RKO (cell line): ENCODE measurements at regions not wholly inside any gene's neighbourhood (a gene's known extent, or its start where the extent isn't known, plus 50 kb on each side); places are given as distances from the start of the nearest gene placed in this dataset.

Experiments used
- DNase-seq: peaks from one replicate; pipeline ENCODE4 v3.0.0-alpha.2; 2016; ENCODE audit warnings: low spot score

DNA sequence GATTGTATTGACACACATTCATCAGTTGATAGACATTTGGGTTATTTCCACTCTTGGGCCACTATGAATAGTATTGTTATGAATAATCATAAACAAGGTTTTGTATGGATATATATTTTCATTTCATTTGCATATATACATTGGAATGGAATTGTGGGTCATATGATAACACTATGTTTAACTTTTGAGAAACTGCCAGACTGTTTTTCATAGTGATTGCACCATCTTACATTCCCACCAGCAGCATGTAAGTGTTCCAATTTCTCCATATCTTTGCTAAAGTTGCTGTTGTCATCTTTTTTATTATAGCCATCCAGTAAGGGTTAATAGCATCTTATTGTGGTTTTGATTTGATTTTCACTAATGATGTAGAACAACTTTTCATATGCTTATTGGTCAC, 198.5 kb upstream of the PPFIA2 start:
- DNase-seq, result no peak

DNA sequence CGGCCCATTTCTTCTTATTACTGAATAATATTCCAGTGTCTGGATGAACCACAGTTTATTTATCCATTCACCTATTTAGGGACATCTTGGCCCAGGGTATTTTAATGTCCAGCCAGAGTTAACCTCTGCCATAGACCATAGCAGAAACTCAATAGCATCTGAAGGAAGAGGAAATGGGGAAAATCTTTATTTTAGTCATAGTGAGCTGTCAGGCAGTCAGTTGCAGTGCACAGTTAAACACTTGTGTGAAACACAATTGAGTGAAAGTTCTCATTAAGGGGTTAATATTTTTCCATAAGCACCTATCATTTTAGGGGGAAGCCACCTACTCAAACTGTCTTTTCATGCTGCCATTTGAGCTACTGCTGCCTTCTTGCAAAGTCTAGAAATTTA, 197.3 kb upstream of the PPFIA2 start:
- no peak for DNase-seq

DNA sequence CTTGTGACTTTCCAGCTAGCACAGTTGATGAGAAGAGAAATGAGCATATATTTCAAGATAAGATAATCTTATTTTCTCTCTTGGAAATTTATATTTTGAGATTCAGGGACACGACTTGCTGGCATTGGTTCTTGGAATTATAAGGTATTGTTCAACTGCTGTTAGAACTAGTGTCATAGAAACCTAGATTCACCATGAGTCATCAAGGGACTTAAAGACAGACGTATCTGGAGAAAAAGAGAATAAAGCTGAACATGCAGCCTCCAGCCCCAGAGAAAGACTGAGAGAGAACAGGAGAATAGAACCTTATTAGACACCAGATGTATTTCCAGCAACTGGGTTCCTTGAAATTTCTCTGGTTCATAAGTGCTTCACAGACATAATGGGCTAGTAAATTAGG, 194.4 kb upstream of the PPFIA2 start:
- DNase-seq, result peak; percentile 33

DNA sequence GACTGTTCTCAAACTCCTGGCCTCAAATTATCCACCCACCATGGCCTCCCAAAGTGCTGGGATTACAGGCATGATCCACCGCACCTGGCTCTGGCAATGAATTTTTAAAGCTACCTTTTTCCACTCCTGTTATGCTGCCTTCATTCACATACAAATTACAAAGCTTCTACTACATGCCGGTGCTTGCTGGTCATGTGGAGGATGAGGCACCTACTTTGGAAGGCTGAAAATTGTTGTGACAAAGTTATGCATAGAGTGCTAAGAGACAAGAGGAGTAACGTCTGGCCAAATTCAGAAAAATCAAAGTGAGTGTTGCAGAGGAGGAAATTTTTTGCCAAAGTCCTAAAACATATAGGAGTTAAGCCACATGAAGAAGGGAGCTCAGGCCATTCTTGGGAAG, 191.7 kb upstream of the PPFIA2 start:
- DNase-seq, result no peak

DNA sequence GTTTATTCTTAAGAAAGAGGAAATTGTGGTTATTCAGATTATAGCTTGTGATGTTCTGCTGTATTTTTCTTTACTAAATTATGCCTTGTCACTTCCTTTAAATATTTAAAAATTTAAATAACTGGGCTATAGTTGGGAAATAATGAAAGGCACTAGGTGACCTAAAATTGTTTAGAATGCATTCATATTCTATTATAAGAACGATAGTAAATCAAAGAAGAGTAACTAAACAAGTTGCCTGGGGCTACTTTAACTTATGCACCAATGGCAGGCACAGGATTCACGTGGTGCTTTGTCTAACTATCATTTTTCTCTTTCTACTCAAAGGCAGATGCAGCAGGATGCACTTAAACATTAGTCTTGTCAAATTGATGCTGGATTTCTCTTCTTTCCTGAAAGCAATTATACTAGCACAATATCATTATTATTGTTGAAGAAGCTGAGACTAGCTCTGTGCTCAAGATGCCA, 190.7 kb upstream of the PPFIA2 start:
- no peak for DNase-seq

DNA sequence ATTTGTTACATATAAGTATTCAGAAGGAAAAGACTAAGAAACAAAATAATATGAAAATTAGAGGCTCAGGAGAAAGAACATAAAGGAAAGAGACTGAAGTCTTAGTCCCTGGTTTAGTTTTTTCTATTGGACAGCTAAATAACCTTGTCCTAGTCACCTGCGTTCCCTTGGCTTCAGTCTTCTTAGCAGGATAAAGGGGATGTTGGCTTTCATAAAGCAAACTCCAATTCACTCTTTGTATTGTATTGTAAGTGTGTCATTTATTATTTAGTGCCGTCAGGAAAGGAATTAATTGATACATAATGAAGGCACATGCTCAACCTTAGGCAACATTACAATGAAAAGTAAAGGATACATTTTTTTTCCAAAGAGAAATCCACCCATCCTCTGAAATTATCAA, 190.3 kb upstream of the PPFIA2 start:
- DNase-seq, result no peak

DNA sequence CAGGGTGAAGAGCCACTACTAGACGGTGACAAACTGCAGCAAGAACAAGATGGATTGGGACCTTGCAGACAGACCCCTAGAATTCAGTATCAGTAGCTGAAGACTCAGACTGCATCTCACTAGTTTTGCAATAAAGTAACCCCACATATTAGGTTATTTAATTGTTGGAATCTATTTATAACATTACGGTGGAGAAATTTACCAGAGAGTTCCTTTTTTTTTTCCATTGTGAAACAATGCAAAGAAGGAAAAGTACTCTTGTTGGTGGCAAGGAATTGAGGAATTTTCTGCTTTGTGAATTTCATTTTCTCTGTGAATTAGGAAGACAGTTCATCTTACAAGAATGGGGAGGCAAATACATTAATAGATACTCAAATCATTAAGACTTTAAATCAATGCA, 185.7 kb upstream of the PPFIA2 start:
- no peak for DNase-seq

DNA sequence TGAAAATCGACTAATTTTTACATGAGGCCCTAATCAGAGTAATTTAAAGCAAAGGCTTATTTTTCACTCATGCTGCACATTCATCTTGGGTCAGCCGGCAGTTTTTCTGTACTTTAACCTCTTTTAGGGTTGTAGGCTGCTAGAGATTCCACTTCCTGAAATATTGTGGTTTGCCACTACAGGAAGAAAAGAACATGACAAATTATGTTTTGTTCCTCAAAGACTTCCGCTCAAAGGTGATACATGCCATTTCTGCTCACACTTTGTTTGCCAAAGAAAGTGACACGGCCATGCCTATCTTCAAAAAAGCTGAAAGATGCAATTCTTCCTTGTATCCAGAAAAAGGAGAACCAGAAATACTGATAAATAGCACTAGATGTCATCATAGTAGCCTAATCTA, 183.4 kb upstream of the PPFIA2 start:
- DNase-seq, result no peak

DNA sequence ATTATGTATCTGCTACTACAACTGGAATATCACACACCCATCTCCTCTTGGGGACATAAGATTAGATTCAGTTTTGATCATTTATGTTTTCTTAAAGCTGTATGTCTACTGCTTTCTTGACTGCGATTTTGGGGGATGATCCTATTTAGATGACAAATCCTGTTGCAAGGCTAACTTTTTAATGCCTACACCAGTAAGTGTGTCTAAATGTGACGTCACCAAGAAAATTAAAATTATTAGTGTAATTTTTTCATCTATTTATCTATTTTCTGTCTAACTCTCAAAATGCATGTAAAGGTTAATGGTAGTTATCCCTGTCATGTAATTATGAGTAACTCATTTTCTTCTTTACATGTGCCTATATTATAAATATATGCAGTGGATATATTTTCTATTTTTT, 170.9 kb upstream of the PPFIA2 start:
- no peak for DNase-seq

DNA sequence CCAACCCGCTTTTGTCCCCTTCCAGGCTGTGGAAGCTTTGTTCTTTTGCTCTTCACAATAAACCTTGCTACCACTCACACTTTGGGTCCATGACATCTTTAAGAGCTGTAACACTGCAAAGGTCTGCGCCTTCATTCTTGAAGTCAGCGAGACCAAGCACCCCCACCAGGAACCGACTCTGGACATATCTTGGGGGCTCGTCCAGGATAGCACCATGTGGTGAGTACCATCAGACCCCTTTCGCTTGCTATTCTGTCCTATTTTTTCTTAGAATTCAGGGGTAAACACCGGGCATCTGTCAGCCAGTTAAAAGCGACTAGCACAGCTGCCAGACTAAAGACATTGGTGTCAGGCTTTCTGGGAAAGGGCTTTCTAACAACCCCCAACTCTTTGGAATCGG, 137.6 kb upstream of the PPFIA2 start:
- DNase-seq, result no peak

DNA sequence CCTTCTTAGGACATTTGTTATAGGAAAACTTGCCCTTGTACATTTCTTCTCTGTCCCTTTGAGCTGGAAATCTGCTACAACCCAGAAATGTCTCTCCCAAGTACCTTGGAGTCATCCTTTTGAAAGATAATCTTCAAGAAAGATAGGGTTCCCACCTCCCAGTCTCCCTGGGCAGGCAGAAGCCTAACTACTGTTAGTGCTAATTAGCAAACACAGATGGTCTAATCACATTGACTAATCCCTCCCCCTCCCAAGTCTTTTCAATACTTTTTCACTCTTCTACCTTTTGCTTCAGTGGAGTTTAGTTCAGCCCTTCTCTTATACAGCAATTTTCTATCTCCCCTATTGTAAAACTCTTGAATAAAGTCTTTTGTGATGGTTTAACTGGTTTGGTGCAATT, 129.8 kb upstream of the PPFIA2 start:
- DNase-seq, result no peak

DNA sequence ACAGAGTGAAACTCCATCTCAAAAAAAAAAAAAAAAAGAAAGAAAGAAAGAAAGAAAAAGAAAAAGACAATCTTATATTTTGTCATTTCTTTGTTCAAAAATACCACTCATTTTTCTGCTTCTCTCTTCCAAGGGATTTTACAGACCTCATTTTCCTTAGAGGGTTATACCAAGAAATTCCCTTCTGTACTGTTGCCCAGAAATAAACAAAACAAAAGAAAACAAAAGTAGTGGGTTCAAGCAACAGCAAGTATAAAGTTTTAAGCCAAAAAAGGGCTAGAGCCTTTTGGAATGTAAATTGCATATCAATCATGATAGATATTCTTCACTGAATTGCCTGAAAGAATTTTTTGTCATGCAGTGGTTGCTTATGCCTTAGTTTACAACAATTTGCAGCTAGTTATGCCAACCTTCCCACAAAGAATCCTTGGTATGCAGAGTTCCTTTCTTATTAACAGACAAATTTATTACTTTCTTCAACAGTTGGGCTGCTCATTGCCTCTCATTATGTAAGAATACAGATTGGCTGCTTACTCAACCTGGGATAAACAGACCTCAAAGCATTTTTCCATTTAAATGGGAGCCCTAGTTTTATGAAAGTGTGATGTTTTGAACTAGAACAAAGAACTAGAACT, 129.1 kb upstream of the PPFIA2 start:
- no peak for DNase-seq

DNA sequence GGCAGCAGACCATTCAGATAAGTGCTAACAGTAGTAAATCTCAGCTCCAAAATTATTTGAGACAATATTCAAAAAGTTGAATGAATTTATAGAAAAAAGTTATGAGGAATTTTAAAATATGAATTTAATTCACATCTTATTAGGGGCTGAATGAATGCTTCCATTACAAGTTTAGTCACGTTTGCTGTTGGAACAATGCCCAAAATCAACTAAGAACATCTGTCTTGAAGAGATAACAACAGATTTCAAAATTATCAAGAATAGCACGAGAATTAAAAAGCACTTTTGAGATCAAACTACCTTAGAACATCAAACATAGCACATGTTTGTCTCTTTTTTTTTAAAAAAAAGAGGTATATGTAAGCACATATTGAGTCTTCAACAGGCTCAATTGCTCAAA, 115.4 kb upstream of the PPFIA2 start:
- no peak for DNase-seq

DNA sequence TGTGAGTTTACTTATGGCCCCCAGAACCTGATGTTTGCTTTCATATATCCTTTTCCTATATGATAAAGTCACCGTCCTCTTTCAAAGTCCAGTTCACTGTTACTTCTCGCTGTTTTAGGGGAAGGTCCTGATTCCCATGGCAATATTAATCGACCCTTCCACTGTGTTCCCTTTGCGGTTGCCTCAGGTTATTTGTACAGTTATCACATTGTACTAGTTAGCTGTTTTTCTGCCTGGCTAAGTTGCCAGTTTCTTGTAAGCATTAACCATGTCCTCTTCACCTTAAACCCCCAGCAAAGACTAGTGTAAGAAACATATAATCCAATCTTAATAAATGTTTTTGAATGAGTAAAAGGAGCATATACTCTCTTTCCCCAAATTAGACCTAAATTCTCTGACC, 115.0 kb upstream of the PPFIA2 start:
- DNase-seq, result no peak

DNA sequence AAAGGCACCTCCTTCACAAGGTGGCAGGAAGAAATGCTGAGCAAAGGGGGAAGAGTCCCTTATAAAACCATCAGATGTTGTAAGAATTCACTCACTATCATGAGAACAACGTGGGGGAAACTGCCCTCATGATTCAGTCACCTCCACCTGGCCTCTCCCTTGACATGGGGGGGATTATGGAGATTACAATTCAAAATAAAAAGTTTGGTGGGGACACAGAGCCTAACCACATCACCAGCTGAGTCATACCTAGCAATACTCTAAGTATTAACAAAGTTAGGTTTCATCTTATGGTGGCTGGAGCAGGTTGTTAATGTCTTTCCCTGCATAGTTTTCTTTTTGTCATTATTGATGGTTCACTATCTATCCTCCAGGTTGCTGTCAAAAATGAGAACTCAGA, 113.2 kb upstream of the PPFIA2 start:
- DNase-seq, result no peak

DNA sequence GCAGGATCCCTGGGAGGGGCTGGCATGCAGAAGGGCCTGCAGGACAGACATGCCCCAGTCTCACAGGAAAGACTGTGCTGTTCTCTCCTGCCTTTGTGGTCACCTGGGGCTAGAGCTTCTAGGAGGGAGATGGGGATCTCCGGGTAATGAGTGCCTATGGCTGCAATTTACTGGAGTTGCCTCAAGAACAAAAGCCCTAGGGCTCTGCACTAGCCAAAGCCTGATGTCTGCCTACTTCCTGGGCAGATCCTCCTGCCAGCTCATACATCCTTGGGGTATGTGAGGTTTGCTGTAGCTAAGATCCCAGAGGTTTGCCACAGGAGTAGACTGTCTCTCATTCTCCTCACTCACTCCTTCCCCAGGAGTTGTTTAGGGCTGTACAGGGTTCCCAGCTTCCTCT, 106.9 kb upstream of the PPFIA2 start:
- DNase-seq, result no peak

DNA sequence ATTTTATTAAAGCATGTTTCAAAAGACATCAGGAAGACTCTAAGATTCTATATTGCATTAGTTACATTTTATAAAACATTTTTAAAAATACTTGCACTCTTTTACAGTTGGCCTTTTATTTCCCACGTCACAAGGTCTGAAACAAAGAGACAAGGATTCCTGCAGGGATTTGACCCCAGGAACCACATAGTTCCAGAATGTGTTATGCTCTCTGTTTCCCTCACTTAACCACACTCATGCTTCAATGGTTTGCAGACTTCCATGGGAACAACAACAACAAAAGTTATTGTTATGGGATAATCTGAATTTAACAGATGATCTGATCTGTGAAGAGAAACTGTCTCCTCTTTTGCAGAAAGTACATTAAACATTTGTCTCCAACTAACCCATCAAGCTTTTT, 104.3 kb upstream of the PPFIA2 start:
- DNase-seq, result no peak

DNA sequence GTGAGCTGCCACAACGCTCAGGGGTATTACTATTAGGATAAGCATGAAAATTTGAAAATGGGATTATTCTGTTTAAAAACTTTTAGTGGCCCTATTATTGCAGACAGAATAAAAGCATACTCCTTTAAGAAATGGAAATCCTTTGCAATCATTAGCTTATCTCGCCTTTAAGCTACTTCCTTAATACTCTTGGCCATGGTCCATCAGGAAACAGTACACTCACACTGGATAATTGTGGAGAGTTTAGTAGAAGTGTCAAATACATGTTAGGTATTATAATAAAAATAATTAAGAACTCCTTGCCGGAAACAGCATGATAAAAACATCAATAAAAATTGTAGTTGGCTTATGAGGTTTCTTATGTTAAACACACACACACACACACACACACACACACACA, 100.4 kb upstream of the PPFIA2 start:
- DNase-seq, result no peak

DNA sequence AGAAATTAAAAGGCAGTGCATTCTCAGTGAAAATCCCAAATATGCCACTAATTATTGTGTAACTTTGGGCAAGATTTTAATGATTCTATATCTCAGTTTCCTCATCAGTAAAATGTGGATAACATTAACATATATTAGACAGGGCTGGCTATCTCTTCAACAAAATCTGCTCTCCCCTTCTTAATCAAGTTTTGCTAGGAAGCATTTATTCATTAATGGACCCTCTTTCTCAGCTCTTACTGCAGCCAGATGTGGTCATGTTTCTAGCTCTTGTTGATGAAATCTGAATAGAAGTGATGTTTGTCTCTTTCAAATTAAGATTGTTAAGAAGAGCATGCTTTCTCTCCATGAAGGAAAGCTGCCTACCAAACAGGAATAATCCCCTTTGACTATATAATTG, 84.4 kb upstream of the PPFIA2 start:
- no peak for DNase-seq

DNA sequence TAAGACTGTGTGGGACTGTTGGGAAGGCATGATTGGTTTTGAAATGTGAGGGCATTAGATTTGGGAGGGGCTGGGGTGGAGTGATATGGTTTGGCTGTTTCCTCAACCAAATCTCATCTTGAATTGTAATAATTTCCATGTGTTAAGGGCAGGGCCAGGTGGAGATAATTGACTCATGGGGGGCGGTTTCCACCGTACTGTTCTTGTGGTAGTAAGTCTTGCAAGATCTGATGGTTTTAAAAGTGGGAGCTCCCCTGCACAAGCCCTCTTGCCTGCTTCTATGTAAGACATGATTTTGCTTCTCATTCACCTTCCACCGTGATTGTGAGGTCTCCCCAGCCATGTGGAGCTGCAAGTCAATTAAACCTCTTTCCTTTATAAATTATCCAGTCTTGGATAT, 76.6 kb upstream of the PPFIA2 start:
- DNase-seq, result no peak

DNA sequence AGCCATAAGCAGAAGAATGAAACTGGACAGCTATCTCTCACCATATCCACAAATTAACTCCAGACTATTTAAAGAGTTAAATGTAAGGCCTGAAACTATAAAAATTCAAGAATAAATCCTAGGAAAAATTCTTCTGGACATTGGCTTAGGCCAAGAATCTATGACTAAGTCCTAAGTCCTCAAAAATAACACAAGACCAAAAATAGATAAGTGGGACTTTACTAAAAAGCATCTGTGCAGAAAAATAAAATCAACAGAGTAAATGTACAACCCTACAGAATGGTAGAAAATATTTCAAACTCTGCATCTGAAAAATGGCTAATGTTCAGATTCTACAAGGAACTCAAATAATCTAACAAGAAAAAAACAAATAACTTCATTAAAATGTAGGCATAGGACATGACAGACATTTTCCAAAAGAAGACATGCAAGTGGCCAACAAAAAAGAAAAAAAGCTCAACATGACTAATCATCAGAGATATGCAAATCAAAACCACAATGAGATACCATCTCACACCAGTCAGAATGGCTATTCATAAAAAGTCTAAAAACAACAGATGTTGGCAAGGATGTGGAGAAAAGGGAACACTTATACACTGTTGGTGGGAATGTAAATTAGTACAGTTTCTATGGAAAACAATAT, 61.0 kb upstream of the PPFIA2 start:
- peak; percentile 3 for DNase-seq

DNA sequence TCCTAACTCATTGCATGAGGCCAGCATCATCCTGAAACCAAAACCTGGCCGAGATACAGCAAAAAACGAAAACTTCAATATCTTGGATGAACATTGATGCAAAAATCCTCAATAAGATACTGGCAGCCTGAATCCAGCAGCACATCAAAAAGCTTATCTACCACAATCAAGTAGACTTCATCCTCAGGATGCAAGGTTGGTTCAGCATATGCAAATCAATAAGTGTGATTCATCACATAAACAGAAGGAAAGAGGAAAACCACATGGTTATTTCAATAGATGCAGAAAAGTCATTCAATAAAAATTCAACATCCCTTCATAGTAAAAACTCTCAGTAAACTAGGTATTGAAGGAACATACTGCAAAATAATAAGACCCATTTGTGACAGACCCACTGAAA, 56.5 kb upstream of the PPFIA2 start:
- DNase-seq, result no peak

DNA sequence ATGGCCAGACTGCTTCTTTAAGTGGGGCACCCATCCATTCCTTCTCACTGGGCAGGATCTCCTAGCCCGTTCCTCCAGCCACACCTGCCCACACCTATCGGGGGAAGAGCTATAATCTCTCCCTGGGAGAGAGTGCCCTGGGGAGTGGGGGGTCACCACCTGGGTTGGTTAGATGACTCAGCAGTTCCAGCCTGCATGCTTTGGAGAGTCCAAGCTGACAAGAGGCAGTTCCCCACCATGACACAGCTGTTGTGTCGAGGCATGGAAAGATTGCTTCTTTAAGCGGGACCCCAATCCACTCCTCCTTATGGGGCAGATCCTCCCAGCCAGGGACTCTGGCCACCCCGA, 52.6 kb upstream of the PPFIA2 start:
- DNase-seq, result no peak

DNA sequence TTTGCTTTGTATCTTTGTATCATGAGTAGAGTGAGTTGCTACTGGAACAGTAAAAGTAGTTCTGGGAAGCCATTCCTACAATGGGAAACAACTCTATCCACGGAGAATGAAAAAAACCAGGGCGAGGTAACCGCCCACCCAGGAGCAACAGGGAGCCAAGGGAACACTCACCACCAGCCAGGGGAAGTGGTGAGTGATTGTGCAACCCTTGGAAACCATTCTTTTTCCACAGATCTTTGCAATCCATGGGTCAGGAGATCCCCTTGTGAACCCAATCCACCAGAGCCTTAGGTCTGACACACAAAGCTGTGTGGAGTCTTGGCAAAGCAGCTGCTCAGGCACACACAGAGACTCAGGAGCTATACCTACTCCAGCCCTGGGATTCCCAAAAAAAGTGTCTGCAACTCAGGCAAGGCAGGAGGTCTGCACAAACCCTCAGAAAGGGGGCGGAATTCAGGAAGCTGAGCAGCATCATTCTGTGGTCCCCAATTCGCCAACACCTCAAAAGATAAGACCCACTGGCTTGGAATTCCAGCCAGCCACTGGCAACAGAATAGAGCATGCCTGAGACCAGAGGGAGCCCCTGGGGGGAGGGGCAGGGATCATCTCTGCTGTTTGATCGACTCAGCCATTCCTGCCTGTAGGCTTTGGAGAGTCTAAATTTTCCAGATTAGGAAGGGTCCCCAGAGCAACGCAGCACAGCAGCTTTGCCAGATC, 52.1 kb upstream of the PPFIA2 start:
- no peak for DNase-seq
